GM19372 (cell line): ENCODE measurements at regions not wholly inside any gene's neighbourhood (a gene's known extent, or its start where the extent isn't known, plus 50 kb on each side); places are given as distances from the start of the nearest gene placed in this dataset.

Source experiments
- ATAC-seq: cut with Tn5 transposase; IDR thresholded peaks from one replicate; pipeline ENCODE4 v1.9.1; 2021; ENCODE audit warnings: mild to moderate bottlenecking, low read depth, moderate library complexity; ENCODE audit not compliant: unreplicated experiment

DNA sequence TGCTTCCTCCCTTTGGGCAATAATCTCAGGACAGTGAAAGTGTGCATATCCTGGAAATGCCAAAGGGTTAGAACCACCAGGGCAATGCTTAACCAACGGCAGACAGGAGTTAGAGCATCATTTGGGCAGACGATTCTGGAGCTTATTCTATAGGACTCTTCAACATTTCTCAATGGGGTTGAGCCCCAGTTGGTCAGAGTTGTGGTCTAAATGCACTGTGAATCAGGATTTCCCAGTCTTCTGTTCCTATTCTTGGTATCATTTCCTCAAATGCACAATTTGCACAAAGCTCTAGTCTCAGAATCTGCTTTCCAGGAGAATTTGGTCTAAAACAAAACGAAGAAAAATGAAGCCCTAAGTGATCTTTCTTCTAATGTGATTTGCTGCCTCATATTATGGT lies 389.6 kb upstream of the JAG1 start:
- ATAC-seq: no peak

DNA sequence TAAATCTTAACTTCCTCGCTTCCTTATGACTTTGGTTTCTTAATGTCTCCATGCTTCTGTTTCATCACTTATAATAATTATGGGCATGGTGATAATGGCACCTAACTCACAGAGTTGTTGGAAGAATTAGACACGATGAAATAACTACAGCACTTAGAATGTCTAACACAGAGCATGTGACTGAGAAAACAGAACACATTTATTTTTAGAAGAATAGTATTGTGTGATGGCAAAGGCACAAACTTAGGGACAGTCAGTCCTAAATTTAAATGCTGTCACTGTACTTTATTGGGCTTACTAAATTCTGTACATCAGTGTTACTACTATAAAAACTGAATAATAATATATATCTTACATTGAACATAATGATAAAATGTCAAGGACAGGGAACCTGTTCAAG lies 391.1 kb upstream of the JAG1 start:
- no peak for ATAC-seq

DNA sequence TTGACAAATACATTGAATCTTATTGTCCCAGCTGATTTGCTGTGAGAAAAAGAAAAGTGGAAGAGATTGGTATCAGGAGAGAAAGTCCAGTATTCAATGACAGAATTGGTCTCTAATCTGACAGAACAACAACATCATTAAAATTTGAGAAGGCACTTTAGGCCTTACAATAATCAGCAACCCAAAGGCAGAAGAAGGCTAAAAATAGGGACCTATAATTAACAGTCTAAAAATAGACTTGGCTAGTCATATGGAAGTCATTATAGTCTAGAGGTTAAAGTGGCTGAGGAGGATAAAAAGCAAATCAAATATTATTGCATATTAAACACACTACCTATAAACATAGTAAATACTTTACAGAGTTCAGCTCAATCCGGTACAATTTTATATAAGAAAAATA lies 393.6 kb upstream of the JAG1 start:
- no peak for ATAC-seq

DNA sequence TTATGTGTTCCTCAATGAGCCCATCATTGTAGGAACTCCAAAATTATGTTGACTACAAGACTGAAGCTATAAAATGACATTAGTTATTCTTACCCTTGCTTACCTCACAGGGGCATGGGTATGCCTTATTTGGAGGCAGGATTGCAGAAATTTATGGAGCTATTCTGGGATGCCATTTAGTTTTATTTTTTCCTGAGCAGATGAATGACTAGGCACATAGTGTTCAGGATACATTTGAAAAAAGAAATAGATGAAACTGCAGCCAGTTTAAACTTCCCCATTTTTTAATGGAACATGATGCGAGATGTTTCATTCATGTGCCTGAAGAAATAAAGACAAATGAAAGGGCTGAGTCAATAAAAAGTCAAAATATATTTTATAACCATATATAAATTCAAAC lies 399.2 kb upstream of the JAG1 start:
- no peak for ATAC-seq

DNA sequence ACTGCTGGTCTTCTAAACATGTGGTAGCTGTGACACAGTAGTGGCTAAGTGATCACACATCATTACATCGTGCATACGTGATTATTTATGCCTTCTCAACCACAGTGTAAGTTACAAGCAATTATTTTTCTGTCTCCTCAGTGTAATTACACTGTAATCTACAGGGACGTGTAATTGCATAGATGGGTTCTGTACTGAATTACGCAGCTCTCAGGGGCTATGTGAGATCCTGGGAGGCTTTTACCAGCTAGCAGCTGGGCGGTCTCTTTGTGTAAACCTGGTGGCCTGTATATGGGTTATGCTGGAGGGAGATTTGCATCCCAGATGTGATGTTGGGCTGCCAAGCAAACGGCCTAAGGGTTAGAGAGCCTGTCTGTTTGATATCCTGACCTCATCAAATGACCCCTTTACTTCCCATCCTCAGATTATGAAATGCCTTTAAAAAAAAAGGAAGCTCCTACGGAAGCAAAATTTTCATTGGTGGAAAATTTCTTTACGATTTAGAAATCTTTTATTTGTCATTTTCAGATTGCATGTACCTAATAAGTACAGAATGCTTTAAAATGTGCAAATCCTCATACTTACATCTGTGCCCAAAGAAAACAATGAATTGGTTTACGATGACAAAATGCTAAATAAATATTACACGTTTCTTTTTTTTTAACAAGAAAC lies 402.8 kb upstream of the JAG1 start:
- no peak for ATAC-seq

DNA sequence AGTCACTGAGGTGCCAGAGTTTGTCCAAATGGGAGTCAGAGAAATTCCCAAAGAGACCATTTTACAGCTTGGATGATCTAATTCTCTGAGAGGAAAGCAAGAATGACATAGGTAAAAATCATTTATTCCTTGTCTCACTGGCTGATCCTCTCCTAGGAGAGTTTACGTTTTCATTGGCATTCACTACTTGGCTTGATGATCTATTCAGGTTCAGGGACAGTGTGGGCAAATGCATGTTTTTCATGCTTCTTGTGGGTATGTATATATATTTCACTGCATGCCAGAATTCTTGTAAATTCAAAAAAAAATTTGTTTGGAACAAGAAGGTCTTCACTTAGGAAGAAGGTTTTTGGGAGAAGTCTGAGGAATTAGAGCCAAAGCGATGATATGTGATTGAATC lies 403.4 kb upstream of the JAG1 start:
- no peak for ATAC-seq

DNA sequence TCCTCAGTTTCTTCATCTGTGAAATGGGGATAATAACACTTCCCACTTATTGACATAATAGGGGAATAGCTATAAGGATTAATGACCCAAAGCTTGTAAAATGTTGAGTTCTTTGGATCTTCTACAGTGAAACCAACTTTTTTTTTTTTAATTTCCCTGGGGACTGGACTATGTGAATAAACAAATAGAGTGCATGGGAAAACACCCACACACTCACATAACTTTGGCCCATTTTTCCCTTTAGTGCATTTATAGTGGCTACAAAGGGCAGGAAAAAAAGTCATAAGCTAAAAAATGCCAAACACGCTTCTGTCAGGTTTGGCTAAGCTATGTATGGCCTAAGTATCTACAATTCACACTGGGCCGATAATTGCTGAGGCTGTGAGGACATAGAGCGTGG lies 406.2 kb upstream of the JAG1 start:
- ATAC-seq: no peak

DNA sequence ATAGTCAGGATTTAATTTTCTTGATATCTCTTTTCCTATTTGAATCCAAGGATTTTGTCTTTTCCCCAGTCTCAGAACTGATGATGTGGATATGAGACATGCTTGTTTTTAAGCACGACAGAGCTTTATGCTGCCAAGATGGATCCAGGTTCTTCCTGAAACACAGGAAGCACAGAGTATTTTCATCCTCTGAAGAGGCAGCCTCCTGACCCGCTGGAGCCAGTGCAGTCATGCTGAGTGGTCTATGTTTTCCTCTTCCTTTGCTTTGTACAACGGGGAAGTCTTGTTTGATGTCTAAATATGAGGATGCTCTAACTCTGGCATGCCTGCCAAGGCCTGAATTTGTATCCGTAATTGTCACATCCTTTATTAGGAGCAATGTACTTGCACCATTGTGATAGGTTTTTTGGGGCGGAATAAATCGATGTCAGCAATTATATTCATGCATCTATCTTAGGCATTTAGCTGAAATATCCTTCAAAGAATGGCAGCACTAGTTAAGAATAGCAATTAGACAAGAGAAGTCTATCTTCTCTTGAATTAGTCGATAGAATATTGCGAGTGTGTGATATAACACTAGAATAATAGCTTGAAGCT lies 407.1 kb upstream of the JAG1 start:
- ATAC-seq: no peak

DNA sequence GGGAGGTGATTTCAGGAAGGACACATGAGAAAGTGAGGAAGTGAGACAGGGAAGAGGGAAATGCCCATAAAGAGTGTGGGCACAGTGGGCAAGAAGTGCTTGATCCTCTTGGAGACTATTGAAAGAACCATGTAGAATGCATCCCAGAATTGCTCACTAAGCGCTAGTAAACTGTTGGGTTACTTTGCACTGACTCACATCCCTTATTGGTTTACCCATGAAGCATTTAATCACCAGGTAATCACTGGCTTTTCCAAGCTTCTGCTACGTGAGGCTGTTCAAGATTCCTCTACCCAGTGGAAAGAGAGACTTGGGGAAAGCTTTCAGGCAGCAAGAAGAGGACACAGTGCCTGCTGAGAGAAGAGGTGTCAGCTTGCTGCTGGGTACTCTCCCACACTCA lies 410.0 kb upstream of the JAG1 start:
- ATAC-seq: no peak

DNA sequence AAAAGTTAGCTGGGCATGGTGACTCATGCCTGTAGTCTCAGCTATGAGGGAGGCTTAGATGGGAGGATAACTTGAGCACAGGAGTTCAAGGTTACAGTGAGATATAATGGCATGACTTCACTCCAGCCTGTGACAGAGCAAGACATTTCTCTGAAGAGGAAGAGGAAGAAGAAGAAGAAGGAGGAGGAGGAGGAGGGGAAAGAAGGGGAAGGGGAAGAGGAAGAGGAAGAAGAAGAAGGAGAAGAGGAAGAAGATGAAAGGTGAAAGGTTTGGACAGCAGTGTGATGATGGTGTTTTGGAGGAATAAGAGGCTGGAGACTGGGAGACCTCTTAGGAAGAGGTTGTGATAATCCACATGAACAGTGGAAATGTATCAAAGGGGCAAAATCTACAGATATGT lies 410.7 kb upstream of the JAG1 start:
- ATAC-seq: no peak

DNA sequence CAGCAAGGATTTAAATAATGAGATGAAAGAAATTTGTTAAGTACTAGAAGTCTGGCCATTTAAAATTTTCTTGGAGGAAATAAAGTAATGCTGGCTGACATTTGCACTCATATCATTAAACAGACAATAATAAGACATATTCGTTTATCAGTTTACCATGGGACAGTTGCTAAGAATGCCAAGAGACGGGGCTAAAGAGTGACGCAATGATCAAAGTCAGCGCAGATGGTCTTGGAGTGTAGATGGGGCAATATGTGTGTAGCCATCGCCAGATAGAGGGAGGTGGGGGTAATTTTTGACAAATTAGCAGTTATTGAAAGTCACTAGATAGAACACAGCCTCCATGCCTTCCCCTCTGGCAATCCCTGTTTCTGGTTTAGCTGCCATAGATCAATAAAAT lies 413.2 kb upstream of the JAG1 start:
- ATAC-seq: no peak

DNA sequence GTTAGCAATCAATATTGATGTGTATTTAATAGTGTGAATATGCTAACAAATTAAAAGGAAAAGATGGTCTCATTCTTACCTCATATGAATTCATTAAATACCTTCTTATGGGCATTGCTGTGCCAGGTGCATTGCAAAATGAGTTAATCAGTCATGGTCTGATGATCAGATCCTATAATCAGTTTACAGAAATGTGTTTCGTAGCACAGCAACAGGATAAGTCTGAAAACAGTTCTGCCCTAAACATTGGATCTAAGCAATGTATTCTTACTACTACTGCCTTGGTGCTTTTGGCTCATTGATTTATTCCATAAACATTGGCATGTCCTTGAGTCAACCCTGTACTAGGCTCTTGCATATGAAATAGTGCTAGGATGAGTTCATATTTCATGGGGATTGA lies 417.0 kb upstream of the JAG1 start:
- ATAC-seq: no peak

DNA sequence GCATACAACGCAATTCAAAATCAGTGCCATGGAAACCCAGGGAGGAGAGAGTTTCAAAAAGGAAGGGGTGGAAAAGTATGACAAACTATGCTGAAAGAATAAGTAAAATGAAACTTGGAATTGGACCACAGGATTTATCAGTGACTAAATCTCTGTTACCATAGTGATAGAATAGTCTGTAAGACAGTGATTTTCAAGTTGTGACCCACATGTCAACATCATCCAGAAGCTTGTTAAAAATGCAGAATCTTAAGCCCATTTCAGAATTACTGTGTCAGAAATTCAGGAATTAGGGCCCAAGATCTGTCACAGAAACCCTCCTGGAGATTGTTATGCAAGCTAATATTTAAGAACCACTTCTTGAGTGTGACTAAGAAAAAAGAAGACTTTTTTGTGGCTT lies 417.7 kb upstream of the JAG1 start:
- no peak for ATAC-seq

DNA sequence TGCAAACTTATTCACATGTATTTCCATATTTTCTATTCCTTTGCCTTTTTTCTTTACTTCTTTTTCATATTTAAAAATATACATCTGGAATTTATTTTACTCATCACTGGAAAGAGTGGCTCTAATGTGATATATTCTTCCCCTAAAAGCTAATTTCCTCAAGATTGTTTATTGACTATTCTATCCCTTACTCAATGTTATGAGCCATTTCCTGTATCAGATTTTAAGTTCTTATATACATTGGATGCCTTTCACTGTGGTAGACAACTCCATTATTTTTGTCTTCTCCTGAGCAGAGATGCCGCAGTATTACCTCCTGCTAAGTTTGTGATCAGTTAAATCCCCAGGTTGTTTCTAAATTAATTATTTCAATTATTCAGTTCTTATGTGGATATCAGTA lies 418.4 kb upstream of the JAG1 start:
- ATAC-seq: no peak

DNA sequence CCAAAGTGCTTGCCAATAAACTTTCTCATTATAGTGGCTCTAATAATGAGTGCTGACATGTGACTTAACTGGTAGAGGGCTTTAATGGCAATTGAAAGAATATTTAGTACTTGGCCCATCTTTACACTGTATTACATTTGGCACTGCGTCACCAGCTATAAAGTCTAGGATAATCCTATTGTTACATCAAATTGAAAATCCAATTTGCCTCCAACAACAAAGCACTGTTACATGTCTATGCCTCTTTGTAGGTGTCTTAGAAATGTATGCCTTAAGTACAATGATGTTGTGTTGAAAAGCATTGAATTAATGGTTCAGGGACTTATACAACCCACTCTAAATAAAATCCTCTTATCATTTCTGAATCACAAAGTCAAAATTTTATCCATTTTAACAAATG lies 420.4 kb upstream of the JAG1 start:
- ATAC-seq: no peak

DNA sequence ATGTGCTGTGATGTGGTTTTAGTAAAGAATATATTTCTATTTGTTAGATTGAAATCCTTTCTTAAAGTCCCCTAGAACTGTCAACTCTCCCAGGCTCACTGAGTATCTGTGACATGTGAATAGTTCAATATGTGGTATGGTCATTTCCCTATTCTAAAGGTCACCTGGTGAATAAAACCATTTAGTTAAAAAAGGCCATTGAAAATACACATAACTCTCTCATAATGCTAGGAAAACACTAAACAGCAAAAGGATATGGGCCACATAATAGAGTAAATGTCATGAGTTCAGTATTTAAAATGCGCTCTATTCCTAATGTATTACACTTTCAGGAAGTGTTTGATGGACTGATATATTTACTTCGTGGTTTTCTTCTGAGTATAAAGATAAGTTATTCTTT lies 420.9 kb upstream of the JAG1 start:
- ATAC-seq: no peak

DNA sequence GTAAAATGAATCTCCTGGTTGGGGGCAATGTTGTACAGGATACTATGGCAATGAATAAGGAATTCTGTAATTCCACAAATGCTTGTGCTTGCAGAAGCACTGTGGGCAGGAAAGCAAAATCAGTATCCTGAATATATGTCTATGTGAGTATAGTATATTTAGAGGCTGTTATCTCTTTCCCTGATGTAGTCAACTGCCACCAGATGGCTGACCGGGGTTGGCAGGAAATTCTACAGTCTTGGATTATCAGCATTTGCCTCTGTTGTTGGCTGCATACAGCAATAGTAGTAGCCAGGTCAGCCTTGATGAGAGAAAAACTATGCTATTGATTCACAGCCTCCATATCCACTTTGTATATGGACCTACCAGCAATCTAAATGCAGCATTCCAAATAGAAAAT lies 425.1 kb upstream of the JAG1 start:
- no peak for ATAC-seq

DNA sequence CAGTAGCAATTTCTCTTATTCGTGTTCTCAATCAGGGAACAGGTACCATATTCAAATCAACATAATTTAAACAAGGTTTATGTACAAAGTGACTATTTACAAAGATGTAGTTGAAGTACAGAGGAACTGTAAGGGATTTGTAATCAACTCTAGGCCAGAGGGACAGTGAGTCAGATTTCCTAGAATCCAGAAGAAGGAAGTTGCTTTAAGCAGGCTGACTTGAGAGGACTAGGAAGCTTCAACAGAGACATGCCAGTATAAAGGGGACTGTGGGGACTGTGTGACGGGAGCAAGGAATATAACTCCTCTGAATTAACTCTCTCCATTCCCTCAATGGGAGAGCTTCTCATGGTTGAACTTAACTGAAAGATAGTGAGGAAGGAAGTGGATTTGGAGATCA lies 427.4 kb upstream of the JAG1 start:
- no peak for ATAC-seq

DNA sequence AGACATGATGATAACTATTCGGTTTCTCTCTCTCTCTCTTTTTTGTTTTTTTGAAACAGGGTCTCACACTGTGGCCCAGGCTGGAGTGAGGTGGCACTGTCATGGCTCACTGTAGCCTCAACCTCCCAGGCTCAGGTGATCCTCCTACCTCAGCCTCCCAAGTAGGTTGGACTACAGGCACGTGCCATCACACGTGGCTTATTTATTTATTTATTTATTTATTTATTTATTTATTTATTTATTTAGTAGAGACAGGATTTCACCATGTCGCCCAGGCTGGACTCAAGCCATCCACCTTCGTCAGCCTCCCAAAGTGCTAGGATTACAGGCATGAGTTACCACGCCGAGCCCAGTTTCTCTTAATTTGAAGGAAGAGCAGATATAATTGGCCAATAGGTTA lies 427.9 kb upstream of the JAG1 start:
- ATAC-seq: no peak

DNA sequence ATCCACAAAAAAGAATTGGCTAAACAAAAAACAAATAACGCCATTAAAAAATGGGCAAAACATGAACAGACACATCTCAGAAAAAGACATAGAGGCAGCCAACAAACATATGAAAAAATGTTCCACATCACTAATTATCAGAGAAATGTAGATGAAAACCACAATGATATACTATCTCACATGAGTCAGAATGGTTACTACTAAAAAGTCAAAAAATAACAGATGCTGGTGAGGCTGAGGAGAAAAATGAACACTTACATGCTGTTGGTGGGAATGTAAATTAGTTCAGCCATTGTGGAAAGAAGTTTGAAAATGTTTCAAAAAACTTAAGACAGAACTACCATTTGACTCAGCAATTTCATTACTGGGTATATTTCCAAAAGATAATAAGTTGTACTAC lies 430.1 kb upstream of the JAG1 start:
- no peak for ATAC-seq

DNA sequence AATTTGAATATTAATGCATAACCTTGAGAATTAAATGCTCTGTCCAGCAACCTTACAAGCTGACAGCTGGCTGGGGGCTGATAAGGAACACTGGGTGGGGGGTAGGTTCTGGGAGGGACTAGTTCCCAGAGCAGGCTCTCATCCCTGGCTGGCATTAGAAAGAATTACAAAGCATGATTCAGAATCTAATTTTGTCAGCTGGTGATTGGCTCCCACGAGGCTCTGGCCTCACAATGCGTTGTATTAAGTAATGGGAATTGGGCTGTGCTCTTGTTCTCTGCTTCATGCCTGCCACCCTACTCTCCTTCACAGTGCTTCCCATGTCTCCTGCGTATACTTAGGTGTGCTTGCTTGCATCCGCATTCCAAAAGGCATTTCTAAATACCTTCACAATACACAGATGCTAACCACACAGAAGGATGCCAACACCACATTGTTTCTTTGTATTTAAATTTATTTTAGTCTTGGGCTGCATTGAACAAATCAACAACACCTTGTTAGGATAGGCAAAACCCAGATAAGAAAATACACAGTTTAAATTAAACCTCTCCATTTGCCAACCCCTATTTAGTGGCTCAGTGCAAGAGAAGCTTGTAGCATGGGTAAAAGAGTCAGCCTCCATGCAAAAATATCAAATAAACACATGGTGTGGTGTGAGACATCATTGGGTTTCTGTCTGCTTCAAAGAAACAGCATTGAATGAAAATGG lies 434.5 kb upstream of the JAG1 start:
- no peak for ATAC-seq

DNA sequence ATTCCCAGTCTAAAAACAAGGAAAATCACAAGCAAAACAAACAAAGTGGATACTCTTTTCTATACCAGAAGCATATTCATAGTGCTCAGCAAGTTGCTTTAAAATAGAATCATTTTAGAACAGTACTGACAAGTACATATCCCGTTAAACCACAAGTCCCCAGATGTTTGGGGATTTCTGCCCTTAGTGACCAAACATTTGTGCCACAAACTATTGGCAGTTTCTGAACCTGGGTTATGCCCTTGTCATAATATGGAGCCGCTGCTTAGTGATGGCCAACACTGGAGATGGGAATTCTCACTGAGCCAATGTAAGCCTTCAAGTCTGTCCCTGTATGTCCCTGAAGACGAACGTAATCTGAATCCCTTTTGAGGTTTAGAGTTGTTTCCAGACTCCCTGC lies 436.7 kb upstream of the JAG1 start:
- no peak for ATAC-seq
